Activated naive CD4-positive, alpha-beta T cell treated with anti-CD3 and anti-CD28 coated beads, Interleukin-2, amount 50 U/mL, for 24 hours (primary cell): ENCODE measurements at regions not wholly inside any gene's neighbourhood (a gene's known extent, or its start where the extent isn't known, plus 50 kb on each side); places are given as distances from the start of the nearest gene placed in this dataset.
A peak's percentile ranks its signal among the peaks of the same experiment; 100 is the strongest.
"Not testable (repeated sequence)": the region's sequence is repeated elsewhere in the genome, so short reads cannot be mapped to it uniquely, and the experiment has no call there.

Source experiments
- H3K27ac Mint-ChIP-seq: one replicate; pipeline ENCODE4 v1.8.0; 2021; ENCODE audit warnings: mild to moderate bottlenecking, mixed read lengths
- H3K27me3 Mint-ChIP-seq: one replicate; pipeline ENCODE4 v1.8.0; 2021; ENCODE audit warnings: mixed read lengths
- H3K36me3 Mint-ChIP-seq: one replicate; pipeline ENCODE4 v1.8.0; 2021; ENCODE audit warnings: mixed read lengths
- H3K4me1 Mint-ChIP-seq: one replicate; pipeline ENCODE4 v1.8.0; 2021; ENCODE audit warnings: mixed read lengths
- H3K4me3 Mint-ChIP-seq: one replicate; pipeline ENCODE4 v1.8.0; 2021; ENCODE audit warnings: mild to moderate bottlenecking, mixed read lengths
- H3K9me3 Mint-ChIP-seq: one replicate; pipeline ENCODE4 v1.8.0; 2021; ENCODE audit warnings: mixed read lengths

- Mint-ChIP-seq H3K36me3 (peaks cover 1% of the 10 kb centered on the region), H3K4me1 (peaks cover 39% of the 10 kb centered on the region), H3K27me3 (no peaks in the 10 kb centered on the region), H3K9me3 (no peaks in the 10 kb centered on the region), H3K27ac (peak overlapping the region; percentile 36), H3K4me3 (peak overlapping the region; percentile 85)
Measured at GRCh38 chr2:7430421-7430868, 513.2 kb downstream of the RNF144A start.

GRCh38 chr2:7430869-7431641 lies 513.8 kb downstream of the RNF144A start:
- Mint-ChIP-seq H3K4me1 (peaks cover 42% of the 10 kb centered on the region), H3K27me3 (no peaks in the 10 kb centered on the region), H3K4me3 (peak overlapping the region; percentile 85), H3K9me3 (no peaks in the 10 kb centered on the region), H3K36me3 (peaks cover 1% of the 10 kb centered on the region), H3K27ac (no peak overlapping the region)

GRCh38 chr2:7432436-7432835 lies 515.2 kb downstream of the RNF144A start:
- Mint-ChIP-seq H3K4me1 (peaks cover 51% of the 10 kb centered on the region), H3K4me3 (peak overlapping the region; percentile 40), H3K27me3 (no peaks in the 10 kb centered on the region), H3K27ac (no peak overlapping the region), H3K36me3 (peaks cover 1% of the 10 kb centered on the region), H3K9me3 (no peaks in the 10 kb centered on the region)

GRCh38 chr2:7436096-7436906 lies 519.1 kb downstream of the RNF144A start:
- Mint-ChIP-seq H3K27ac (no peak overlapping the region), H3K4me1 (peaks cover 43% of the 10 kb centered on the region), H3K9me3 (peaks cover 8% of the 10 kb centered on the region), H3K36me3 (peaks cover 4% of the 10 kb centered on the region), H3K4me3 (no peak overlapping the region), H3K27me3 (no peaks in the 10 kb centered on the region)

- peaks cover 4% of the 10 kb centered on the region for H3K36me3 Mint-ChIP-seq
- H3K4me3 Mint-ChIP-seq: peak overlapping the region; percentile 58
- H3K27me3 Mint-ChIP-seq: no peaks in the 10 kb centered on the region
- peaks cover 11% of the 10 kb centered on the region for H3K9me3 Mint-ChIP-seq
- peaks cover 50% of the 10 kb centered on the region for H3K4me1 Mint-ChIP-seq
- peak overlapping the region; percentile 41 for H3K27ac Mint-ChIP-seq
Measured at GRCh38 chr2:7437141-7437540, 519.9 kb downstream of the RNF144A start.

- peaks cover 55% of the 10 kb centered on the region for H3K4me1 Mint-ChIP-seq
- peaks cover 16% of the 10 kb centered on the region for H3K9me3 Mint-ChIP-seq
- no peaks in the 10 kb centered on the region for H3K27me3 Mint-ChIP-seq
- H3K4me3 Mint-ChIP-seq: peak overlapping the region; percentile 58
- peak overlapping the region; percentile 76 for H3K27ac Mint-ChIP-seq
- peaks cover 3% of the 10 kb centered on the region for H3K36me3 Mint-ChIP-seq
Measured at GRCh38 chr2:7437716-7438632, 520.8 kb downstream of the RNF144A start.

GRCh38 chr2:7438855-7439254 lies 521.6 kb downstream of the RNF144A start:
- peak overlapping the region; percentile 30 for H3K27ac Mint-ChIP-seq

GRCh38 chr2:7440977-7441376 lies 523.8 kb downstream of the RNF144A start:
- peaks cover 16% of the 10 kb centered on the region for H3K9me3 Mint-ChIP-seq
- no peak overlapping the region for H3K4me3 Mint-ChIP-seq
- H3K27me3 Mint-ChIP-seq: no peaks in the 10 kb centered on the region
- H3K36me3 Mint-ChIP-seq: peaks cover 5% of the 10 kb centered on the region
- no peak overlapping the region for H3K27ac Mint-ChIP-seq
- peaks cover 74% of the 10 kb centered on the region for H3K4me1 Mint-ChIP-seq

More at GRCh38 chr2:7438855-7439254, 521.6 kb downstream of the RNF144A start:
- Mint-ChIP-seq H3K27me3 (no peaks in the 10 kb centered on the region), H3K9me3 (peaks cover 16% of the 10 kb centered on the region), H3K36me3 (peaks cover 5% of the 10 kb centered on the region), H3K4me3 (no peak overlapping the region), H3K4me1 (peaks cover 64% of the 10 kb centered on the region)

GRCh38 chr2:7441841-7442240 lies 524.6 kb downstream of the RNF144A start:
- not testable (repeated sequence) for H3K27me3 Mint-ChIP-seq, H3K4me3 Mint-ChIP-seq, H3K36me3 Mint-ChIP-seq
- Mint-ChIP-seq H3K9me3 (peaks cover 16% of the 10 kb centered on the region), H3K27ac (peak overlapping the region; percentile 32), H3K4me1 (peaks cover 65% of the 10 kb centered on the region)

- Mint-ChIP-seq H3K4me3 (no peak overlapping the region), H3K27me3 (no peaks in the 10 kb centered on the region), H3K9me3 (peaks cover 16% of the 10 kb centered on the region), H3K27ac (no peak overlapping the region), H3K36me3 (peaks cover 5% of the 10 kb centered on the region), H3K4me1 (peaks cover 62% of the 10 kb centered on the region)
Measured at GRCh38 chr2:7444626-7445025, 527.4 kb downstream of the RNF144A start.

GRCh38 chr2:7448578-7449264 lies 531.5 kb downstream of the RNF144A start:
- peaks cover 72% of the 10 kb centered on the region for H3K4me1 Mint-ChIP-seq
- peak overlapping the region; percentile 71 for H3K27ac Mint-ChIP-seq
- H3K4me3 Mint-ChIP-seq: no peak overlapping the region
- no peaks in the 10 kb centered on the region for H3K36me3 Mint-ChIP-seq
- no peaks in the 10 kb centered on the region for H3K27me3 Mint-ChIP-seq
- no peaks in the 10 kb centered on the region for H3K9me3 Mint-ChIP-seq

GRCh38 chr2:7449298-7449697 lies 532.1 kb downstream of the RNF144A start:
- Mint-ChIP-seq H3K36me3 (no peaks in the 10 kb centered on the region), H3K4me1 (peaks cover 74% of the 10 kb centered on the region), H3K27ac (peak overlapping the region; percentile 62), H3K4me3 (peak overlapping the region; percentile 33), H3K27me3 (no peaks in the 10 kb centered on the region), H3K9me3 (no peaks in the 10 kb centered on the region)

- peak overlapping the region; percentile 58 for H3K4me3 Mint-ChIP-seq
- H3K9me3 Mint-ChIP-seq: no peaks in the 10 kb centered on the region
- no peaks in the 10 kb centered on the region for H3K36me3 Mint-ChIP-seq
- H3K27me3 Mint-ChIP-seq: no peaks in the 10 kb centered on the region
- H3K27ac Mint-ChIP-seq: peak overlapping the region; percentile 87
- peaks cover 79% of the 10 kb centered on the region for H3K4me1 Mint-ChIP-seq
Measured at GRCh38 chr2:7450188-7450832, 533.1 kb downstream of the RNF144A start.

GRCh38 chr2:7450833-7451190 lies 533.6 kb downstream of the RNF144A start:
- H3K4me3 Mint-ChIP-seq: peak overlapping the region; percentile 58
- peaks cover 74% of the 10 kb centered on the region for H3K4me1 Mint-ChIP-seq
- H3K27ac Mint-ChIP-seq: peak overlapping the region; percentile 87
- no peaks in the 10 kb centered on the region for H3K9me3 Mint-ChIP-seq
- H3K36me3 Mint-ChIP-seq: no peaks in the 10 kb centered on the region
- H3K27me3 Mint-ChIP-seq: no peaks in the 10 kb centered on the region
